ENCODE measurements at regions not wholly inside any gene's neighbourhood (a gene's known extent, or its start where the extent isn't known, plus 50 kb on each side); places are given as distances from the start of the nearest gene placed in this dataset.

- peak; percentile 69 to 92 for DNase-seq
- TF ChIP-seq, protein P1, sequence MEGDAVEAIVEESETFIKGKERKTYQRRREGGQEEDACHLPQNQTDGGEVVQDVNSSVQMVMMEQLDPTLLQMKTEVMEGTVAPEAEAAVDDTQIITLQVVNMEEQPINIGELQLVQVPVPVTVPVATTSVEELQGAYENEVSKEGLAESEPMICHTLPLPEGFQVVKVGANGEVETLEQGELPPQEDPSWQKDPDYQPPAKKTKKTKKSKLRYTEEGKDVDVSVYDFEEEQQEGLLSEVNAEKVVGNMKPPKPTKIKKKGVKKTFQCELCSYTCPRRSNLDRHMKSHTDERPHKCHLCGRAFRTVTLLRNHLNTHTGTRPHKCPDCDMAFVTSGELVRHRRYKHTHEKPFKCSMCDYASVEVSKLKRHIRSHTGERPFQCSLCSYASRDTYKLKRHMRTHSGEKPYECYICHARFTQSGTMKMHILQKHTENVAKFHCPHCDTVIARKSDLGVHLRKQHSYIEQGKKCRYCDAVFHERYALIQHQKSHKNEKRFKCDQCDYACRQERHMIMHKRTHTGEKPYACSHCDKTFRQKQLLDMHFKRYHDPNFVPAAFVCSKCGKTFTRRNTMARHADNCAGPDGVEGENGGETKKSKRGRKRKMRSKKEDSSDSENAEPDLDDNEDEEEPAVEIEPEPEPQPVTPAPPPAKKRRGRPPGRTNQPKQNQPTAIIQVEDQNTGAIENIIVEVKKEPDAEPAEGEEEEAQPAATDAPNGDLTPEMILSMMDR (IDR thresholded peaks at IDR 0.05) = peak; percentile 88
- peak; percentile 94 to 97 (median 97) for ATAC-seq
- intact Hi-C loops (cut with micrococcal nuclease) = loop anchor here (1.0 to 5.0 kb wide), 4 partner anchors 25 to 436 kb away; no protein-coding TSS in a partner anchor
- H3K4me1 ChIP-seq (ENCODE audit: control insufficient read depth, insufficient read depth, low read length) = peaks cover 9% of the 10 kb centered on the region
- H3K36me3 ChIP-seq (ENCODE audit: control insufficient read depth, insufficient read depth, low read length) = peaks cover 8% of the 10 kb centered on the region
- Mint-ChIP-seq H3K4me3 (no peak overlapping the region), H3K27me3 (ENCODE audit: low read depth in 2 of 2) (no peaks in the 10 kb centered on the region), H3K4me1 (peaks cover 23 to 30% of the 10 kb centered on the region in 2 donors), H3K9me3 (no peaks in the 10 kb centered on the region), H3K36me3 (no peaks in the 10 kb centered on the region), H3K27ac (peak overlapping the region; percentile 76 to 84)
- WGBS (ENCODE audit: insufficient coverage) = 53% methylated on average over 5 of the region's 7 CpGs
- H3K9me3 ChIP-seq (ENCODE audit: control insufficient read depth, insufficient read depth, low read length) = no peaks in the 10 kb centered on the region
- H3K4me3 ChIP-seq (ENCODE audit: low read length) = no peak overlapping the region
- no peaks in the 10 kb centered on the region for H3K27me3 ChIP-seq (ENCODE audit: control insufficient read depth, insufficient read depth, low read length)
- H3K27ac ChIP-seq (ENCODE audit: low read length) = no peak overlapping the region
Measured at GRCh38 chr6:25017932-25018567, 82.3 kb upstream of the RIPOR2 start.

DNA sequence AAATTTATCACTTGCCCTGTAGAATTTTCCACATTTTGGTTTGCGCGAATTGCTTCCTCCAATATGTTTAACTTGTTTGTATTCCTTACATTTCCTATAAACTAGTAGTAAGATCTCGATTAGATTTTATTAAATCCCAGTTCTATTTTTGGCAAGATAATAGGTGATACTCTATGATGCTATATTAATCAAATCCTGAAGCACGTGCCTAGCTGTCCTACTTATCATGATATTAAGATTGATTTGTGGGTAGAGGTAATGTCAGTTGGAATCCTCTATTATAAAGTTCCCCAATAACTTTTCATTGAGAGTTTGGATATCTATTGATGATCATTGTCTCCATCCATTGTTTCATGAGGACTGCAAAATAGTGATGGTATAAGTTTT, 82.8 kb upstream of the RIPOR2 start:
- intact Hi-C loops (cut with micrococcal nuclease) = loop anchor here (1.0 to 5.0 kb wide), 4 partner anchors 26 to 436 kb away; no protein-coding TSS in a partner anchor
- Histone ChIP-seq H3K9me3 (ENCODE audit: control insufficient read depth, insufficient read depth, low read length) (no peaks in the 10 kb centered on the region), H3K4me3 (ENCODE audit: low read length) (no peak overlapping the region), H3K27ac (ENCODE audit: low read length) (no peak overlapping the region), H3K4me1 (ENCODE audit: control insufficient read depth, insufficient read depth, low read length) (peaks cover 9% of the 10 kb centered on the region), H3K27me3 (ENCODE audit: control insufficient read depth, insufficient read depth, low read length) (no peaks in the 10 kb centered on the region), H3K36me3 (ENCODE audit: control insufficient read depth, insufficient read depth, low read length) (peaks cover 14% of the 10 kb centered on the region)
- ATAC-seq (no peak), DNase-seq (no peak)
- WGBS (ENCODE audit: insufficient coverage) = no CpG with 5 or more reads among the region's 4 CpGs
- no peak overlapping the region for H3K27ac Mint-ChIP-seq
- H3K4me3 Mint-ChIP-seq = no peak overlapping the region
- no peaks in the 10 kb centered on the region for H3K27me3 Mint-ChIP-seq (ENCODE audit: low read depth in 2 of 2)
- H3K9me3 Mint-ChIP-seq = no peaks in the 10 kb centered on the region
- no peaks in the 10 kb centered on the region for H3K36me3 Mint-ChIP-seq
- TF ChIP-seq, protein P1 (IDR thresholded peaks at IDR 0.05) = no peak
- H3K4me1 Mint-ChIP-seq = peaks cover 22 to 27% of the 10 kb centered on the region in 2 donors

- TF ChIP-seq, protein P1 (IDR thresholded peaks at IDR 0.05) = no peak
- Mint-ChIP-seq H3K27me3 (ENCODE audit: low read depth in 2 of 2) (no peaks in the 10 kb centered on the region), H3K36me3 (no peaks in the 10 kb centered on the region), H3K4me3 (no peak overlapping the region), H3K4me1 (peaks cover 24% of the 10 kb centered on the region in 2 donors), H3K27ac (no peak overlapping the region), H3K9me3 (no peaks in the 10 kb centered on the region)
- DNase-seq = no peak
- no peaks in the 10 kb centered on the region for H3K27me3 ChIP-seq (ENCODE audit: control insufficient read depth, insufficient read depth, low read length)
- H3K9me3 ChIP-seq (ENCODE audit: control insufficient read depth, insufficient read depth, low read length) = no peaks in the 10 kb centered on the region
- H3K4me3 ChIP-seq (ENCODE audit: low read length) = no peak overlapping the region
- intact Hi-C loops (cut with micrococcal nuclease) = no loop called here
- peaks cover 16% of the 10 kb centered on the region for H3K36me3 ChIP-seq (ENCODE audit: control insufficient read depth, insufficient read depth, low read length)
- WGBS (ENCODE audit: insufficient coverage) = 93% methylated on average over 3 of the region's 3 CpGs
- H3K4me1 ChIP-seq (ENCODE audit: control insufficient read depth, insufficient read depth, low read length) = peaks cover 21% of the 10 kb centered on the region
- no peak for ATAC-seq
- H3K27ac ChIP-seq (ENCODE audit: low read length) = no peak overlapping the region
Measured at GRCh38 chr6:25022140-25022553, 86.4 kb upstream of the RIPOR2 start.

DNA sequence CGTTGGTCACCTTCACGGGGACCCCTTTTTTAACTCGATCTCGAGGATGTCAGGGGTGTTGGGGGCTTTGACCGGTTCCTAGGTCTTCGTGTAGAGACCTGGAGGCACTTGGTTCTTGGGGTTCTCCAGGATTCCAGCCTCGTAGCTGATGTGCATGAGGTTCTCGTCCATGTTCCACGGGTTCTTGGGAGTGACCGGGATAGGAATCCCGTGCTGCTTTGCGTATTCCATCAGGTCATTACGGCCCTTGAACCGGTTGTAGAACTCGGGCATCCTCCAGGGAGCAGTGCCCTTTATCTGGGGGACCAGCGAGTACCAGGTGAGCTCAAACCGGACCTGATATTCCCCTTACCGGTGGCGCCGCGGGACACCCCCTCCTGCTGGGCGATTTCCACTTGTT, 88.0 kb upstream of the RIPOR2 start:
- Histone ChIP-seq H3K36me3 (ENCODE audit: control insufficient read depth, insufficient read depth, low read length) (peaks cover 17% of the 10 kb centered on the region), H3K9me3 (ENCODE audit: control insufficient read depth, insufficient read depth, low read length) (no peaks in the 10 kb centered on the region), H3K27me3 (ENCODE audit: control insufficient read depth, insufficient read depth, low read length) (no peaks in the 10 kb centered on the region), H3K4me1 (ENCODE audit: control insufficient read depth, insufficient read depth, low read length) (peaks cover 26% of the 10 kb centered on the region), H3K27ac (ENCODE audit: low read length) (no peak overlapping the region), H3K4me3 (ENCODE audit: low read length) (no peak overlapping the region)
- Mint-ChIP-seq H3K36me3 (no peaks in the 10 kb centered on the region), H3K9me3 (no peaks in the 10 kb centered on the region), H3K4me1 (peaks cover 21% of the 10 kb centered on the region in 2 donors), H3K27me3 (ENCODE audit: low read depth in 2 of 2) (no peaks in the 10 kb centered on the region), H3K4me3 (no peak overlapping the region), H3K27ac (no peak overlapping the region)
- TF ChIP-seq, protein P1 (IDR thresholded peaks at IDR 0.05) = no peak
- ATAC-seq (no peak), DNase-seq (no peak)
- intact Hi-C loops (cut with micrococcal nuclease) = no loop called here
- WGBS (ENCODE audit: insufficient coverage) = 98% methylated on average over 22 of the region's 22 CpGs

All from natural killer cell (primary cell).